Anterior cingulate cortex (tissue), 58 donors: ENCODE measurements at regions not wholly inside any gene's neighbourhood (a gene's known extent, or its start where the extent isn't known, plus 50 kb on each side); places are given as distances from the start of the nearest gene placed in this dataset.
"Not testable (repeated sequence)": the region's sequence is repeated elsewhere in the genome, so short reads cannot be mapped to it uniquely, and the experiment has no call there.

Source experiments
- DNase-seq, 58 donors: peaks; one replicate each; lab custom pipeline; 2025; lab: John Stamatoyannopoulos, UW

- not testable (repeated sequence) for DNase-seq
Measured at GRCh38 chr18:14985291-14986013, 237.5 kb downstream of the ANKRD30B start.

DNA sequence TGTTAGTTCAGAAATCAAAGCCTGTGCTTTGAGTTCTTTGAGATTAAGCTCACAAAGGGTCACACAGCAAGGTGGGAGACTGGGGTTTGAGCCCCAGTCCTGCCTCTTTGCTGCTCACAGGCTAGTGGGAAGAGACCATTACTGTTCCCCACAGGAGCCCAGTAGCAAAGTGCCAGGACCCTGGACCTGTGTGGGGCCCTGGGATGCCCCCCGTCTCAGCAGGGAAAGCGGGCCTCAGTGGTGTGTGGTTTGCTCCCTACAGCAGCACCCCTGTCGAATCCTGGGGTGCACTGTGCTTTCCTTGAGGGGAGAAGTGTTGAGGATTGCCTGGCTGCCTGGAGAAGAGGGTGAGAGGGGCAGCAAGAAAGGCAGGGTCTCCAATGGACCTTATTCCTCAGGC is 239.4 kb downstream of the ANKRD30B start:
- DNase-seq: not testable (repeated sequence)

DNA sequence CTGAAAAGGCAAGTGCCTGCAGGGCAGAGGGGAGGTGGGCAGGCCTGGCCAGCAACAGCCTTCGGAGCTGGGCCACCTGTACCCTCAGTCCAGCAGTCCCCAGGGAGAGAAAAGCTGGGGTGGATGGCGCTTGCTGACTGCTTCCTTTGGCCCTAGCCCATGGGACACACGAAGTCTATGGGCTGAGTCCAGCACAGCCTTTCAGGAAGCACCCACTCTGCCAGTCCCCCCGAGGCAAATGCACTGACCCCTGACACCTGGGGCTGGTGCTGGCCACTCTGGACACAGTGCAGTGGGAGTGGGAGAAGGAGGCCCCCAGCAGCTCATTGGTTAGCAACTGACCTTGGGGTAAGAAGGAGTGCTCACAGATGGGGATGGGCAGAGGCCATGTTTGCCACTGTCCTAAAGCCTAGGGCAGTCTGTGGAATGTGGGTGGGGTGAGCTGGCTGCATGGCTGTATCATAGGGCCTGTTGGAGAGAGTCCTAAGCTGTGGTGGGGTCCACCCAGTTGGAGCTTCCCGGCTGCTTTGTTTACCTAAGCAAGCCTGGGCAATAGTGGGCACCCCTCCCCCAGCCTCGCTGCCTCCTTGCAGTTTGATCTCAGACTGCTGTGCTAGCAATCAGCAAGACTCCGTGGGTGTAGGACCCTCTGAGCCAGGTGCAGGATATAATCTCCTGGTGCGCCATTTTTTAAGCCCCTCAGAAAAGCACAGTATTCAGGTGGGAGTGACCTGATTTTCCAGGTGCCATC is 240.2 kb downstream of the ANKRD30B start:
- DNase-seq: not testable (repeated sequence)

DNA sequence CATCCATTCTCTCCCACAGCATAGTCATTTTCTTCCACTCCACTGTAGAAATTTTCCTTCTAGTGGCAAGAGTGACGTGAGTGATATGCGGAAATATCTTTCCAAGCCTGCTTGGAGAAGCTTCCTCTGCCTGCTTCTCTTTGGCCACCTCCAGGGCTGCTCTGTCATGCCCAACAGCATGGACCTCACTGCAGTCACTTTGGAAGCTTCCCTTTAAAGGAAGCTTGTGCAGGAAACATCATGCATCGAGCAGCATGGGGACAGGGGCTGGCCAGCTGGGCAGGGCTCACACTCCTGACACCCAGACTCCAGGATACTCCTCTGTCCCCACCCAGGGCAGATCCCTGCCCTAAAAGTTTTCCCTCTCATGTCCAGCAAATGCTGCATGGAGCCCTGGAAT is 241.6 kb downstream of the ANKRD30B start:
- DNase-seq: not testable (repeated sequence)

- DNase-seq: not testable (repeated sequence)
Measured at GRCh38 chr18:14991934-14992445, 244.0 kb downstream of the ANKRD30B start.

DNA sequence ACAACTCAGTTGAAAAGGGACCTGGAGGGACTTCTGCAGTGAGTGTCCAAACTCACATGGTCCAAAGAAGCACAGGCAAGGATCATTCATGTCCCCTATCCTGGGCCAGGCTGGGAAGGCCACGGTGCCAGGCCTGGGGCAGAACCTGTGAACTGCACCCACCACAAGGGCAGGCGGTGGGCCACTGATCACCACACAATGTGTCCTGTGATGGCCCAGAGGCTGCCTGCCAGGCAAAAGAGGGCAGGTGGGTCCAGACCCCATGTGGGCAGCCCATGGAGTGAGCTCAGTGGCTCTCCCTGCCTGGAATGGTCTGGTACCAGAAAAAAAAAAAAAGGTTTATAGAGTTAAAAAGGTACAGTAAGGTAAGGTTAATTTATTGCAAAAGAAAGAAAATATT is 244.8 kb downstream of the ANKRD30B start:
- DNase-seq: not testable (repeated sequence)

DNA sequence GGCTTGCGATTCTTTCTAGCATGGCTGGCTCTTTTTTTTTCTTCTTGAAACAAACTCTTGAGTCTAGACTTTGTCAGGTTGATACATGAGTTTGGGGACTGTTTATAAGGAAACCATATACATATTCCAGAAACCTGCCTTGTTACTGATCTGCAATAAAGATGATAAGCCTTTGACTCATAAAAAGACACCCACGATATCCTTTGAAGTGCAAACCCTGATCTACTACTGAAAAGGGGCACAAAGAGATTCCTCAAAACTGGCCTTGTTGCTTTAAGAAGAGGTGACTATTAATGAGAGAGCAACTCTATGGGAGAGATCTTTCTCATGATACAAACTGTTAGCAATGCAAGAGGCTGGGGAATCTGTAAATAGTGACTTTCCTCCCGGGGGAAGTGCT is 247.1 kb downstream of the ANKRD30B start:
- not testable (repeated sequence) for DNase-seq

- DNase-seq: no peak
Measured at GRCh38 chr18:14997357-14997756, 249.4 kb downstream of the ANKRD30B start.

- DNase-seq: not testable (repeated sequence)
Measured at GRCh38 chr18:14997899-14998298, 249.9 kb downstream of the ANKRD30B start.

DNA sequence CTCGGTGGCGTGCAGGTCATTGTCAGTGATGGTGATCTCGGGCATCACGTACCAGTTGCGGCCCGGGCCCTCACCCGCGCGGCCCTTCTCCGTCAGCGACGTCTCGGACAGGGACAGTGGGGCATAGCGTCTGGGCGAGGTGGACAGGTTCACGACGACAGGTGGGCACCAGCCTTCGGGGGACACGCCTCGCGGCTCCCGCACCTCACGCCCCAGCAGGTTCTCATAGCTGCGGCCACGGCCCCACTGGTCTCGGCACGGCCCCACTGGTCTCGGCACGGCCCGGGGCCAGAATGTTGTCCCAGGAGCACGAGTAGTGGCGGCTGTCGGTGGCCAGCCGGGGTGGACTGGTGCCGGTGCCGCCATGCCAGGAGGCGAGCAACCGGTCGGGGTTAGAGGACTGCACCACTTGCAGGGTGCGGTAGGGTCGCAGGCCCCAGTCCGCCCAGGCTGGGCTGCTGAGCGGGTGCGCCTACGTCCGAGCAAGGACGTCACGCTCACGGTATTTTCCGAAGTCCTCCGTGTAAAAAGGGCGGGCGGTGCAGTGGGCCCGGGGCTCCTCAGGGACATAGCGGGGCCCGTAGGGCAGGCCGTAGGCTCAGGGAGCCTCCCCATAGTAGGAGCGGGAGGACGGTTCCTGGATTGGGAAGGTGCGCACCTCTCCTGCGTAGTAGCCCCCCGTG is 250.5 kb downstream of the ANKRD30B start:
- not testable (repeated sequence) for DNase-seq

DNA sequence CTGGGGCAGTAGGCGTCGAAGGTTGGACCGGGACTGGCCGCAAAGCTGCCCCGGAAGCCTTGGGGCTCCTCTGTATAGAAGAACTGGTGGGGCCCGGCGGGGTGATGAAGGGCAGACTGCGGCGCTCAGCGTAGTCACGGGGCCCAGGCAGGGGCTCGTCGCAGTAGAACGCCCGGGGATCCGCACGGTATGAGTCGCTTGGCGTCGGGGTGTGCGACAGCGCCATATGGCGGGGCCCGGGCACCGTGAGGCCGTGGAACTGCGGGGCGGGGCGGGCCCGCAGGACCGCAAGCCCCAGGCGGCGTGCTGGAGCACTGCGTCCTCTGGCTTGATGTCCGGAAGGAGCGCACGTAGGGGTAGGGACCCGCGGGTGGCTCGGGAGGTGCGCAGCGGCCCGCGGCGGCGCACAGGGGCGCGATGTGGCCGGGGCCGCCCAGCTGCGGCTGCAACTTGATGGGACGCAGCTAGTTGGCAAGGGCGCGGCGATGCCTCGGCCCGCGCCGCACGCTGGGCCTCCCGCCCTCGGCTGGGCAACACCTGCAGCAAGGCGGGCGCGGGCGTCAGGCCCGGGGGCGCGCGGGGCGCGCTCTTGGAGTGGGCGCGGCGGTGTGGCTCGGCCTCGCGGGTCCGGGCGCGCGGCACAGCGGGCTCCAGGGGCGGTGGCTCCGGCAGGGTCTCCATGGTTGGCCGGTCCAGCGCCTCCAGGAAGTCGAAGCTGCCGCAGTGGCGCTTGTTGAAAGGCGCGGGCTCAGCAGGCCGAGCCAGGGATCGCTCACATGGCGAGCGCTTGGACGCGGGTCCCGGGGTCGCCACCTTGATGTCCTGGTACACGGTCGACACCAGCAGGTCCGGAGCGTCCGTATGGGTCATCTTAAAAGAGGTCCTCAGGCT is 251.4 kb downstream of the ANKRD30B start:
- DNase-seq: no peak

GRCh38 chr18:15000119-15001037 is 252.4 kb downstream of the ANKRD30B start:
- not testable (repeated sequence) for DNase-seq

- not testable (repeated sequence) for DNase-seq
Measured at GRCh38 chr18:15001038-15001794, 253.2 kb downstream of the ANKRD30B start.

GRCh38 chr18:15001795-15002107 is 253.8 kb downstream of the ANKRD30B start:
- not testable (repeated sequence) for DNase-seq

- DNase-seq: peak in 5 of 58 donors; percentile 12 to 42 (median 24)
Measured at GRCh38 chr18:15002765-15003164, 254.8 kb downstream of the ANKRD30B start.

DNA sequence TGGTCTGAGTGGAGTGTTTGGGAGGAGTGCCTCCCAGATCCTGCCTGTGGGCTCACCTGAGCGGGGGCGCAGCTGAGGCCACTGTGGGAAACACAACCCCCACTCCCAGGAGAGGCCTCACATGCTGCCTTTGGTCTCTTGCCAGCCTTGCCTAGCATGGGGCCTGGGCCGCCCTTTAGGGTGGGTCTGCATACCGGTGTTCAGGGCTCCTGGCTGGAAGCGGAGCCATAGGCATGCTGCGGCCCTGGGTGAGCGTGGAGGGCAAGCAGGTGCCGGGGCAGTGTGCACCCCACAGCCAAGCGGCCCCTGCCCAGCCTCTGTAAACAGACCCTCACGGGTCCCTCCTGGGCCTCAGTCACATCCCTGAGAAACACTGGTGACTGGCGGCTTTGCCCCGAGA is 255.3 kb downstream of the ANKRD30B start:
- not testable (repeated sequence) for DNase-seq

- DNase-seq: not testable (repeated sequence)
Measured at GRCh38 chr18:15003636-15004269, 255.8 kb downstream of the ANKRD30B start.
